Upper lobe of left lung (tissue), 6 donors: ENCODE measurements at regions not wholly inside any gene's neighbourhood (a gene's known extent, or its start where the extent isn't known, plus 50 kb on each side); places are given as distances from the start of the nearest gene placed in this dataset.

Source experiments
- ATAC-seq, 2 donors: fragments of 200-7000 bp; cut with Tn5 transposase; one replicate each; pipeline ENCODE4 v1.9.1; 2022; ENCODE audit warnings: mild to moderate bottlenecking in 2 of 2, moderate library complexity in 2 of 2; ENCODE audit not compliant: low FRiP score in 2 of 2
- DNase-seq, 2 donors: peaks; one replicate each; pipeline ENCODE4 v3.0.0-alpha.2; 2019 to 2020
- H3K27ac ChIP-seq, 4 donors: fragments of 200-600 bp; sonication (generic); one replicate each; pipeline ENCODE4 v1.5.1; 2016 to 2019
- H3K27me3 ChIP-seq, 4 donors: fragments of 200-600 bp; sonication (generic); one replicate each; pipeline ENCODE4 v1.5.1; 2017 to 2019
- H3K36me3 ChIP-seq, 4 donors: fragments of 200-600 bp; sonication (generic); one replicate each; pipeline ENCODE4 v1.5.1; 2016 to 2019
- H3K4me1 ChIP-seq, 4 donors: fragments of 200-600 bp; sonication (generic); one replicate each; pipeline ENCODE4 v1.5.1; 2018 to 2019
- H3K4me3 ChIP-seq, 4 donors: fragments of 200-600 bp; sonication (generic); one replicate each; pipeline ENCODE4 v1.5.1; 2017 to 2019; ENCODE audit warnings: mild to moderate bottlenecking in 2 of 4, moderate library complexity in 1 of 4
- H3K9me3 ChIP-seq, 4 donors: fragments of 200-600 bp; sonication (generic); one replicate each; pipeline ENCODE4 v1.5.1; 2018 to 2019
- EP300 ChIP-seq, 4 donors: sonication (generic); formaldehyde crosslinking; IDR thresholded peaks; one replicate each; pipeline ENCODE4 v1.5.1; 2017; ENCODE audit warnings: antibody characterized with exemption in 4 of 4, control low read depth in 2 of 4
- POLR2A ChIP-seq, 4 donors: fragments of 450-650 bp; IDR thresholded peaks; one replicate each; pipeline ENCODE4 v1.5.1; 2016 to 2017; ENCODE audit warnings: antibody characterized with exemption in 4 of 4, mild to moderate bottlenecking in 2 of 4
- POLR2AphosphoS5 ChIP-seq, 2 donors: sonication (generic); formaldehyde crosslinking; IDR thresholded peaks; one replicate each; pipeline ENCODE4 v1.5.1; 2017; ENCODE audit warnings: antibody characterized with exemption in 2 of 2
- WGBS, 2 donors: methylation state at CpG; one replicate each; pipeline ENCODE4 v1.1.5; 2017 to 2018; 5-methylcytosine and 5-hydroxymethylcytosine counted together
- TF ChIP-seq, protein P1 (sequence below), 6 experiments: fragments of 450-650 bp in 4 of 6; fragments of 200-600 bp in 2 of 6; sonication (generic) in 2 of 6; IDR thresholded peaks; one replicate each; pipeline ENCODE4 v1.5.1; 2016 to 2019; ENCODE audit warnings: antibody characterized with exemption in 6 of 6
- donor health status: DM: no; HTN: no; CAD: no; lungs with moderate emphysema.
- donor health status: DM: no; HTN: yes; CAD: no; lungs with severe emphysema.

DNA sequence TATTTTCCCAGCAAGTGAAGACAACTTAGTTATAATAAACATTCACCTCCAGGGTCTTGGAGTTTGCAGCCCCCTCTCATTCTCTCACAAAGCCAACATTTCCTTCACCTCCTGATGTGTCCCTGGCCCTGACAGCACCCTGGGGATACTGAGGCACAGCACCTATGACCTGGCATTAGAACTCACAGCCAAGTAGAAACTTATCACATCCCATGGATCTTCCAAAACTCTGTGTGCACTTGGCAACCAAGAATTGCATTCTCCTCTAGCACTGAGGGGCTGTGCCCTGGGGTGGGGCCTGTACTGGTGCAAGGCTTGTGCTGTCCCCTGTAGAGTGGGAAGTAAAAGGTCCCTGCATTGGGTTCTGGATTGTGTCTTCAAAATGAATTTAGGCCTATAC, 116.7 kb upstream of the IGLL5 start:
- TF ChIP-seq EP300 (IDR thresholded peaks at IDR 0.05) (no peak), POLR2A (IDR thresholded peaks at IDR 0.05) (no peak), POLR2AphosphoS5 (IDR thresholded peaks at IDR 0.05) (no peak)
- TF ChIP-seq, protein P1, sequence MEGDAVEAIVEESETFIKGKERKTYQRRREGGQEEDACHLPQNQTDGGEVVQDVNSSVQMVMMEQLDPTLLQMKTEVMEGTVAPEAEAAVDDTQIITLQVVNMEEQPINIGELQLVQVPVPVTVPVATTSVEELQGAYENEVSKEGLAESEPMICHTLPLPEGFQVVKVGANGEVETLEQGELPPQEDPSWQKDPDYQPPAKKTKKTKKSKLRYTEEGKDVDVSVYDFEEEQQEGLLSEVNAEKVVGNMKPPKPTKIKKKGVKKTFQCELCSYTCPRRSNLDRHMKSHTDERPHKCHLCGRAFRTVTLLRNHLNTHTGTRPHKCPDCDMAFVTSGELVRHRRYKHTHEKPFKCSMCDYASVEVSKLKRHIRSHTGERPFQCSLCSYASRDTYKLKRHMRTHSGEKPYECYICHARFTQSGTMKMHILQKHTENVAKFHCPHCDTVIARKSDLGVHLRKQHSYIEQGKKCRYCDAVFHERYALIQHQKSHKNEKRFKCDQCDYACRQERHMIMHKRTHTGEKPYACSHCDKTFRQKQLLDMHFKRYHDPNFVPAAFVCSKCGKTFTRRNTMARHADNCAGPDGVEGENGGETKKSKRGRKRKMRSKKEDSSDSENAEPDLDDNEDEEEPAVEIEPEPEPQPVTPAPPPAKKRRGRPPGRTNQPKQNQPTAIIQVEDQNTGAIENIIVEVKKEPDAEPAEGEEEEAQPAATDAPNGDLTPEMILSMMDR (IDR thresholded peaks at IDR 0.05): no peak
- Histone ChIP-seq H3K27me3 (no peaks in the 10 kb centered on the region), H3K27ac (no peak overlapping the region), H3K4me1 (no peaks in the 10 kb centered on the region), H3K36me3 (no peaks in the 10 kb centered on the region), H3K4me3 (no peak overlapping the region), H3K9me3 (no peaks in the 10 kb centered on the region)
- no peak for ATAC-seq
- no peak for DNase-seq

DNA sequence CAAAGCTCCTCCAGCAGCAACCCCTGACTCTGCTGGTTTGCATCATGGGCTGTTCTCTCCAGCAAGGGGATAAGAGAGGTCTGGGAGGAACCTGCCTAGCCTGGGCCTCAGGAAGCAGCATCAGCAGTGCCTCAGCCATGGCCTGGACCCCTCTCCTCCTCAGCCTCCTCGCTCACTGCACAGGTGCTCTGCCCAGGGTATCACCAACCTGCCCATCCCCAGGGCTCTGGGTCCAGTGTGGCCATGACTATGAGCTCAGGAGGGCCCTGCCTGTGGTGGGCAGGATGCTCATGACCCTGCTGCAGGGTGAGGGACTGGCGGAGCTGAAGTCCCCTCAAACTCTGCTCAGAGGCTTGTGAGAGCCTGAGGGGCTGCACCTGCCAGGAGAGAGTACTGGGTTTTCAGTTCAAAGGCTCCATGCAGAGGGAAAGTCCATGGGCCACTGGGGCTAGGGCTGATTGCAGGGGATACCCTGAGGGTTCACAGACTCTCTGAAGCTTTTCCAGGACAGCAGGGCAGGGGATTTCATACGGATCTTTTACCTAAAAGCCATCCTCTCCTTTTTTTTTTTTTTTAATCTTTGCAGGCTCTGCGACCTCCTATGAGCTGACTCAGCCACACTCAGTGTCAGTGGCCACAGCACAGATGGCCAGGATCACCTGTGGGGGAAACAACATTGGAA, 115.8 kb upstream of the IGLL5 start:
- DNase-seq (no peak), ATAC-seq (no peak)
- TF ChIP-seq POLR2AphosphoS5 (IDR thresholded peaks at IDR 0.05) (no peak), EP300 (IDR thresholded peaks at IDR 0.05) (no peak), POLR2A (IDR thresholded peaks at IDR 0.05) (no peak)
- TF ChIP-seq, protein P1 (IDR thresholded peaks at IDR 0.05): no peak
- H3K4me1 ChIP-seq: no peaks in the 10 kb centered on the region
- no peaks in the 10 kb centered on the region for H3K9me3 ChIP-seq
- H3K4me3 ChIP-seq: no peak overlapping the region
- H3K36me3 ChIP-seq: no peaks in the 10 kb centered on the region
- WGBS, 2 donors: 78 to 85% methylated on average over 3 to 4 of the region's 4 CpGs
- no peak overlapping the region for H3K27ac ChIP-seq
- H3K27me3 ChIP-seq: no peaks in the 10 kb centered on the region

DNA sequence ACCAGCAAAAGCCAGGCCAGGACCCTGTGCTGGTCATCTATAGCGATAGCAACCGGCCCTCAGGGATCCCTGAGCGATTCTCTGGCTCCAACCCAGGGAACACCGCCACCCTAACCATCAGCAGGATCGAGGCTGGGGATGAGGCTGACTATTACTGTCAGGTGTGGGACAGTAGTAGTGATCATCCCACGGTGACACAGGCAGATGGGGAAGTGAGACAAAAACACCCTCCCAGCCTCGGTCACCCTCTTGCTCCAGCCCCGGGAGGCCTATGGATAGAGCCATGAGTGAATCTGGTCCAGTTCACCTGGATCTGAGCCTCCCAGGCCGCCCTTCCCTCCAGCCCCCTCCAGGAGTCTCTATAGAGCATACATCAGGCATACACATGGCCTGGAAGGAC, 115.2 kb upstream of the IGLL5 start:
- Histone ChIP-seq H3K4me1 (no peaks in the 10 kb centered on the region), H3K9me3 (no peaks in the 10 kb centered on the region), H3K27ac (no peak overlapping the region), H3K36me3 (no peaks in the 10 kb centered on the region), H3K4me3 (no peak overlapping the region), H3K27me3 (no peaks in the 10 kb centered on the region)
- WGBS, 2 donors: 86% methylated on average over 7 of the region's 9 CpGs; no CpG with 5 or more reads in 1 of the 2 donors
- TF ChIP-seq POLR2AphosphoS5 (IDR thresholded peaks at IDR 0.05) (no peak), EP300 (IDR thresholded peaks at IDR 0.05) (no peak), POLR2A (IDR thresholded peaks at IDR 0.05) (no peak)
- TF ChIP-seq, protein P1 (IDR thresholded peaks at IDR 0.05): no peak
- DNase-seq (no peak), ATAC-seq (no peak)

DNA sequence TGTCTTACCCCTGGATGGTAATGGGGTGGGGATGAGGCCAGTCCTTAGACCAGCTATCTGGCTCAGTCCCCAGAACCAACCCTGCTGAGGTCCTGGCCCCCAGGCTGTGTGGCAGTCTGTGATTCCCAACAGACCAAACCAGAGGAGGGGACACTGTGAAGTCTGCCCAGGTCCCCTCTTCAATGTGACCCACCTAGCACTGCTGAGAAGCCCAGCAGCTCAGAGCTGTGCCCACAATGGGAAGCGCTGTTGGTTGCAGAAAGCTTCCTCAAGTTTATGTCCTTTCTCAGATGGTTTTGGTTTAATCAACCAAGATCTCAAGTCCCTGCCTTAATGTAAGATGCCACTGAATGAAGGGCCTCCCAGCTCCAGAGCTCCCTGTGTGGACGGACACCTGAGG, 114.7 kb upstream of the IGLL5 start:
- ATAC-seq: no peak
- Histone ChIP-seq H3K9me3 (no peaks in the 10 kb centered on the region), H3K4me3 (no peak overlapping the region), H3K4me1 (no peaks in the 10 kb centered on the region), H3K36me3 (no peaks in the 10 kb centered on the region), H3K27ac (no peak overlapping the region), H3K27me3 (no peaks in the 10 kb centered on the region)
- WGBS, 2 donors: 90 to 95% methylated on average over 2 of the region's 2 CpGs
- DNase-seq: no peak
- no peak for TF ChIP-seq POLR2A (IDR thresholded peaks at IDR 0.05)
- TF ChIP-seq, protein P1 (IDR thresholded peaks at IDR 0.05): no peak
- TF ChIP-seq EP300 (IDR thresholded peaks at IDR 0.05): no peak

DNA sequence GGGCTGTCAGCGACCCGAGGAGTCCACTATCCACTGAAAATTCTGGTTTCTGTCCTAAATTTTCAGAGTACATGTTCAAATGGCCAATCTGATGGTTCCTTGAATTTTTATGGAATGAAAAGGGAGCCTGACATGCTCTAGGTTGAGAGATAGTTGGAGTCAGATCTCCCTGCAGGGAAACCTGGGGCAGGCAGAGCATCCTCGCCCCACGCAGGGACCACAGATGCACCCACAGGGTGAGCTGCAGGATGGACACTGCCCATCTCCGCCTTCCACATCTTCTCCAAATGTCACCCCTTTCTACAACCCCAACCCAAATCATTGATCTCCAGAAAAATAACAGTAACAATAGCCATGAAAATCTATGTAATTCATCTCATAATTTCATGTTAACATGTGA, 114.2 kb upstream of the IGLL5 start:
- WGBS, 2 donors: 95 to 98% methylated on average over 5 of the region's 5 CpGs
- no peak for TF ChIP-seq POLR2A (IDR thresholded peaks at IDR 0.05)
- no peak overlapping the region for H3K27ac ChIP-seq
- no peak for DNase-seq
- H3K27me3 ChIP-seq: no peaks in the 10 kb centered on the region
- H3K4me3 ChIP-seq: no peak overlapping the region
- H3K36me3 ChIP-seq: no peaks in the 10 kb centered on the region
- H3K9me3 ChIP-seq: no peaks in the 10 kb centered on the region
- ATAC-seq: no peak
- no peaks in the 10 kb centered on the region for H3K4me1 ChIP-seq
